Testis (tissue), 2 donors: ENCODE measurements at regions not wholly inside any gene's neighbourhood (a gene's known extent, or its start where the extent isn't known, plus 50 kb on each side); places are given as distances from the start of the nearest gene placed in this dataset.

Source experiments
- DNase-seq: peaks from one replicate; pipeline ENCODE4 v3.0.0-alpha.2; 2019
- H3K27ac ChIP-seq, 2 donors: fragments of 200-600 bp; sonication (generic); one replicate each; pipeline ENCODE4 v1.5.1; 2019
- H3K27me3 ChIP-seq: fragments of 200-600 bp; sonication (generic); one replicate; pipeline ENCODE4 v1.5.1; 2019
- H3K36me3 ChIP-seq: fragments of 200-600 bp; sonication (generic); one replicate; pipeline ENCODE4 v1.5.1; 2017; ENCODE audit warnings: low read depth; ENCODE audit errors: missing control alignments
- H3K4me1 ChIP-seq: fragments of 200-600 bp; sonication (generic); one replicate; pipeline ENCODE4 v1.5.1; 2019
- H3K4me3 ChIP-seq, 2 donors: fragments of 200-600 bp; sonication (generic); one replicate each; pipeline ENCODE4 v1.5.1; 2017 to 2019
- H3K9me3 ChIP-seq: fragments of 200-600 bp; sonication (generic); one replicate; pipeline ENCODE4 v1.5.1; 2017
- POLR2A ChIP-seq: fragments of 450-650 bp; IDR thresholded peaks from one replicate; pipeline ENCODE4 v1.6.1; 2017; ENCODE audit warnings: antibody characterized with exemption, mild to moderate bottlenecking, moderate library complexity
- WGBS, 2 donors: methylation state at CpG; one replicate each; pipeline ENCODE4 v1.1.5; 2018; 5-methylcytosine and 5-hydroxymethylcytosine counted together
- intact Hi-C: fragments of 100-400 bp; cut with DNase I; formaldehyde crosslinking; loops from one replicate; pipeline ENCODE4 v1.15.1; 2023; ENCODE audit warnings: low total_unique reads
- TF ChIP-seq, protein P1 (sequence below), 3 experiments: fragments of 450-650 bp in 2 of 3; fragments of 200-600 bp in 1 of 3; sonication (generic) in 1 of 3; IDR thresholded peaks; one replicate each; pipeline ENCODE4 v1.5.1; 2016 to 2019; ENCODE audit warnings: antibody characterized with exemption in 3 of 3, mild to moderate bottlenecking in 2 of 3, moderate library complexity in 1 of 3

DNA sequence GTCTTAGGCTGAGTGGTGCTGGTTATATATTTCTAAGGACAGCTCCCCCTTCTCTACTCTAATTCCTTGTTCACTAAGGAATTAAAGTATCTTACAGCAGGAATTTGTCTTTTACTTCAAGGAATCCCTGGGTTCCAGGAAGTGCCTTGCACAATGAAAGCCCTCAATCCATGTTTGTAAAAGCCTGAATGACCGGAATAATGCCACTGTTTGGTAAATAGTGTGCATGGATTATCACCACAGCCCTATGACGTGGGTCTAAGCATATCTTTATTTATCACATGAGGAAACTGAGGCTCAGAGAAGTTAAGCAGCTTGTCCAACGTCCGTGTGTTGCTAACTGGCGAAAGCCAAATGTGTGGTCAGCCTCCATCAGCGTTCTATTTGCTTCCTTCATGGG, 135.7 kb upstream of the NAV2 start:
- Histone ChIP-seq H3K27ac (peak overlapping the region in 1 of 2 donors; percentile 43), H3K27me3 (no peaks in the 10 kb centered on the region), H3K4me3 (no peak overlapping the region), H3K9me3 (no peaks in the 10 kb centered on the region), H3K4me1 (peaks cover 20% of the 10 kb centered on the region), H3K36me3 (no peaks in the 10 kb centered on the region)
- 92% methylated on average over 6 of the region's 6 CpGs for WGBS, 2 donors
- no peak for DNase-seq
- TF ChIP-seq, protein P1, sequence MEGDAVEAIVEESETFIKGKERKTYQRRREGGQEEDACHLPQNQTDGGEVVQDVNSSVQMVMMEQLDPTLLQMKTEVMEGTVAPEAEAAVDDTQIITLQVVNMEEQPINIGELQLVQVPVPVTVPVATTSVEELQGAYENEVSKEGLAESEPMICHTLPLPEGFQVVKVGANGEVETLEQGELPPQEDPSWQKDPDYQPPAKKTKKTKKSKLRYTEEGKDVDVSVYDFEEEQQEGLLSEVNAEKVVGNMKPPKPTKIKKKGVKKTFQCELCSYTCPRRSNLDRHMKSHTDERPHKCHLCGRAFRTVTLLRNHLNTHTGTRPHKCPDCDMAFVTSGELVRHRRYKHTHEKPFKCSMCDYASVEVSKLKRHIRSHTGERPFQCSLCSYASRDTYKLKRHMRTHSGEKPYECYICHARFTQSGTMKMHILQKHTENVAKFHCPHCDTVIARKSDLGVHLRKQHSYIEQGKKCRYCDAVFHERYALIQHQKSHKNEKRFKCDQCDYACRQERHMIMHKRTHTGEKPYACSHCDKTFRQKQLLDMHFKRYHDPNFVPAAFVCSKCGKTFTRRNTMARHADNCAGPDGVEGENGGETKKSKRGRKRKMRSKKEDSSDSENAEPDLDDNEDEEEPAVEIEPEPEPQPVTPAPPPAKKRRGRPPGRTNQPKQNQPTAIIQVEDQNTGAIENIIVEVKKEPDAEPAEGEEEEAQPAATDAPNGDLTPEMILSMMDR (IDR thresholded peaks at IDR 0.05), result no peak
- no peak for TF ChIP-seq POLR2A
- intact Hi-C loops, result loop anchor here (5.0 kb wide), 1 partner anchor 155 kb away; no protein-coding TSS in a partner anchor

DNA sequence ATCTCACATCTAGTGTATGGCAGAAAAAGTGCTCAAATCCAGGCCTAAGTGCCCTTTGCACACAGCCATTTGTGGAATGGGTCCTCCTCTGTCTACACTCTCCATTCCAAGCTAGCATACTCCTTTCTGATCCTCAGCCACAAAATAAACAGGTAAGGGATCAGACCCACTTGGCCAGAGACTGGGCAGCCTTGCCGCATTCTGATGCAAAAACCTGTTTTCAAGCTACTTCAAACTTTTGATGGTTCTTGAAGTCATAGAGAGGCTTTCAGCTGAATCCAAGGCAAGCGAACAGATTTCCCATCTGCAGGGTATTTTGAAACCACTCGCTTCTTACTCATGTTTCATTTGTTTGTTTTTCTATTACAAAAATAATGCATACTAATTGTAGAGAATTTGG, 136.6 kb upstream of the NAV2 start:
- TF ChIP-seq, protein P1 (IDR thresholded peaks at IDR 0.05), result no peak
- Histone ChIP-seq H3K27me3 (no peaks in the 10 kb centered on the region), H3K27ac (no peak overlapping the region), H3K4me3 (no peak overlapping the region), H3K4me1 (peaks cover 20% of the 10 kb centered on the region), H3K36me3 (no peaks in the 10 kb centered on the region), H3K9me3 (no peaks in the 10 kb centered on the region)
- intact Hi-C loops, result loop anchor here (5.0 kb wide), 1 partner anchor 156 kb away; no protein-coding TSS in a partner anchor
- 88 to 93% methylated on average over 3 of the region's 3 CpGs for WGBS, 2 donors
- DNase-seq, result no peak

DNA sequence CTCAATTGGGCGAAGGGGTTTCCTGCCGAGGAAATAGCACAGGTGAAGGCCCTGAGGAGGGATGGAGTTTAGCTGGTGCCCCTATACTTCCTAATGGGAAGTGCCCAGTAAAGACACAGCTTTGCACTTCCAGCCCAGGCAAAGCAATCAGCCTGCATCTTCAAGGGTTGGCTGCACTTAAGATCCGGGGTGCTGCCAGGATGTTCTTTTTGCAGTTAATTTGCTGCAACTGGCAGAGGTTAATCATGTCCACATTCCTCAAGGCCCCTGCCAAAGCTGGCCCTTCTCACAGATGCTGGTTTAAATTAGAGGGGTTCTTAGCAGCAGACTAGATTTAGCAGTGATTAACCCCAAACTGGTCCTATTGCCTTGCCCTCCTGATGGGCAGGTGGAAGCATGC, 137.7 kb upstream of the NAV2 start:
- WGBS, 2 donors, result 54 to 57% methylated on average over 3 of the region's 3 CpGs
- Histone ChIP-seq H3K27ac (no peak overlapping the region), H3K9me3 (no peaks in the 10 kb centered on the region), H3K27me3 (no peaks in the 10 kb centered on the region), H3K4me1 (peaks cover 20% of the 10 kb centered on the region), H3K4me3 (no peak overlapping the region), H3K36me3 (no peaks in the 10 kb centered on the region)
- DNase-seq, result no peak
- TF ChIP-seq POLR2A, result no peak
- TF ChIP-seq, protein P1 (IDR thresholded peaks at IDR 0.05), result no peak
- intact Hi-C loops, result loop anchor here (5.0 kb wide), 1 partner anchor 157 kb away; no protein-coding TSS in a partner anchor

DNA sequence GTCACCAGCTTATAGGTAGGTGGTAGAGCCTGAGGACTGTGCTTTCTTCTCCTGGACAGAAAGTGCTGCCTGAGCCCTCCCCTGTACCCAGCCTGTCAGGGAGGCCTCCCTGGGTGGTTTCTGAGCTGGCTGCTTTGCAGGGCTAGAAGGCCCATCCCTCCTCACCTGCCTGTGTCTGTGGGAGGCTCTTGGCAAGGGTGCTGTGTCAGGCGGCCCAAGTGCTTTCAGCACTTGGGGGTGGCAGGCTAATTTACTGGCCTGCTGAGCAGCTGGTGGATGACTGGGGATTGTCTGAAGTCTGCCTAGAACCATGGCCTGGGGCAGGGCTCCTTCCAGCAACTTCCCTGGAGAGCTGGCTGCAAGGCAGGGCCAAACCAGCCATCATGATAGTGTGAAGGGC, 139.0 kb upstream of the NAV2 start:
- 82% methylated on average over 1 of the region's 1 CpG; no CpG with 5 or more reads in 1 of the 2 donors for WGBS, 2 donors
- TF ChIP-seq, protein P1 (IDR thresholded peaks at IDR 0.05), result no peak
- TF ChIP-seq POLR2A, result no peak
- H3K4me3 ChIP-seq, result no peak overlapping the region
- H3K9me3 ChIP-seq, result no peaks in the 10 kb centered on the region
- peaks cover 20% of the 10 kb centered on the region for H3K4me1 ChIP-seq
- H3K27me3 ChIP-seq, result no peaks in the 10 kb centered on the region
- intact Hi-C loops, result no loop called here
- no peak overlapping the region for H3K27ac ChIP-seq
- H3K36me3 ChIP-seq, result no peaks in the 10 kb centered on the region
- no peak for DNase-seq

DNA sequence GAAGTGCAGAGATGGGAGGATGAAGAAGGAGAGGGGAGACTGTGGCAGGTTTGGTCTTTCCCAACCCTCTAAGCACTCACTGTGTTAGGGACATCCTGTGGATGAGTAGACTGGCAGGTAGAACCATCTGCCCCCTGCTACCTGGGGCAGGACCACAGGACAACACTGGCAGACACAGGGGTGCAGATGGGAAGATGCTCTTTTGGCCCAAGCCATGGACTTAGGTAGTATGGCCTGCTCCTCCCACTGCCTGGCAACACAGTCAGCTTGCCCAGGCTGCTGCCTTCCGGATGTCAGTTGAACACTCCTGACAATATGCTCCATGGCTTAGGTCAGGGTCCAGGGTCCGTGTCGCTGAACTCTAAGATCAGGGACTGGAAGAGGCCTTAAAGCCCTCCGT, 140.7 kb upstream of the NAV2 start:
- H3K9me3 ChIP-seq, result no peaks in the 10 kb centered on the region
- no peaks in the 10 kb centered on the region for H3K27me3 ChIP-seq
- TF ChIP-seq, protein P1 (IDR thresholded peaks at IDR 0.05), result no peak
- TF ChIP-seq POLR2A, result no peak
- no peaks in the 10 kb centered on the region for H3K36me3 ChIP-seq
- peaks cover 4% of the 10 kb centered on the region for H3K4me1 ChIP-seq
- no peak overlapping the region for H3K4me3 ChIP-seq
- WGBS, 2 donors, result 67 to 94% methylated on average over 4 of the region's 4 CpGs
- H3K27ac ChIP-seq, result no peak overlapping the region
- no peak for DNase-seq
- intact Hi-C loops, result no loop called here
